SIG-M5 (cell line): ENCODE measurements at regions not wholly inside any gene's neighbourhood (a gene's known extent, or its start where the extent isn't known, plus 50 kb on each side); places are given as distances from the start of the nearest gene placed in this dataset.

ENCODE experiments used
- DNase-seq: peaks from one replicate; lab custom pipeline; 2025; lab: John Stamatoyannopoulos, UW

GRCh38 chr16:14334366-14335080 is 263.4 kb downstream of the MRTFB start:
- DNase-seq, result no peak

GRCh38 chr16:14333361-14333760 is 262.2 kb downstream of the MRTFB start:
- DNase-seq, result no peak

DNA sequence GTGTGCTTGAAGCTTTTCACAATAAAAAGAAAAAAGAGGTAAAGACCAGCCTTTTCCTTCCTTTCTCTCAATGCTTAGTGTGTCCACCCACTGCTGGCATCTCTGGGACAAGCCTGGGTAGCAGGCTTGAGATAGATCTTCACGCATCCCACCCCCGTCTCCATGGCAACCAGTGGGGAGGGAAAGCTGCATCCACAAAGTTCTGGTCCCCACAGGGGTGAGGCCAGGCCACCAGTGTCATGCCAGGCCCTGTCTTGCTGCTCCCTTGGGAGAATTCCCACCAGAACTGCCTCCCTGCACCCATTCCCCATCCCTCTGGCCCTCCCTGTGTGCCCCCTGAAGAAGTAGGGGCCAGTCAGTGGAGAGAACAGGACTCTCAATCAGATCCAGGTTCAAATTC is 259.9 kb downstream of the MRTFB start:
- no peak for DNase-seq

GRCh38 chr16:14329727-14330350 is 258.7 kb downstream of the MRTFB start:
- no peak for DNase-seq

GRCh38 chr16:14325502-14326401 is 254.6 kb downstream of the MRTFB start:
- DNase-seq, result no peak

DNA sequence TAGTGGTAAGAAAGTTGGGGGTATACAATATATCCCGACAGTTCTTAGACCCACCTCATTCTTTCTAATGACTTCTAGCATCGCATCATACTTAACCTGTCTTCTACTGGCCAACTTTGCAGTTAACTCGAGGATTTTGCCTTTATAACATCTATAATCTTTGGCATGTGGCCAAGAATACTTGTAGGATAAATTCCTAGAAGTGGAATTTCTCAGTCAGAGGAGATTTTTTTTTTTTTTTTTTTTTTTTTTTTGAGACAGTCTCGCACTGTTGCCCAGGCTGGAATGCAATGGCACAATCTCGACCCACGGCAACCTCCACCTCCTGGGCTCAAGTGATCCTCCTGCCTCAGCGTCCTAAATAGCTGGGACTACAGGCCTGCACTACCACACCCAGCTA is 253.5 kb downstream of the MRTFB start:
- DNase-seq, result no peak

- no peak for DNase-seq
Observed at GRCh38 chr16:14322186-14322585, 251.1 kb downstream of the MRTFB start.

DNA sequence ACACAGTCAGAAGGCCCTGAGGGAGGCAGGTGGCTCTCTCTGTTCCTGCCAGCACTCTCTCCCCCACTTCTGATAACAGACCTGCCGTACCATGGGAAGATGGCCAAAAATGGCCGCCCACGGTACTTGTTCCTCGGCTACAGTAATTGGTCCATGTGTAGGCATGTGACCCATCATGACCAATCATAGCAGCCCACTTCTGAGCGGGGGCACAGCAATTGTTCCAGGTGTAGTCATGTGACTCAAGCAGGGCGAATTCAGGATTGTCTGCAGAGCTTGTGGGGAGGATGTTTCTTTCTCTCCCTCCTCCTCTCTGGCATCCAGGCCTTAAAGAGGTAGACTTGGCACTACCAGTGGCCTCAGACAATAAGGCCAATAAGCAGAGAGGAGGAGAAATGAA is 250.4 kb downstream of the MRTFB start:
- no peak for DNase-seq

DNA sequence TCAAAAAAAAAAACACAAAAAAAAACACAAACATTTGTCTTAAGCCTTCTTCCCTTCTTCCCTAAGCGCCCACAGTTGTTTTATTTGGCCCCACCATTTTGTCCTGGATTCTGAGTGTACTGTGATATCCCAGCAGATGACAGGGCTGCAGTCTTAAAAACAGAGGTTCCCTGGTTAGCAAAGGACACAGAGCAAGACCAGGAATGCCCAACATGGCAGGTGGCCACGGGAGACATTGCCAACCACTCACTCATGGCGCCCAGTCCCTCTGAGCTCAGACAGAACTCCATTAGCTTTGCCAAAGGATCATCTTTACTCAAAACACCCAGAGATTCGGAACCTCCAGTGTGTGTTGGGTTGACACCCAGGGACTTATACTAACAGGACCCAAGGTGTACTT is 249.3 kb downstream of the MRTFB start:
- no peak for DNase-seq
